Stimulated activated CD4-positive, alpha-beta T cell treated with anti-CD3 and anti-CD28 coated beads, Interleukin-12 subunit alpha, Interleukin-12 subunit beta, amount 100 ng/mL, for 48 hours (primary cell): ENCODE measurements at regions not wholly inside any gene's neighbourhood (a gene's known extent, or its start where the extent isn't known, plus 50 kb on each side); places are given as distances from the start of the nearest gene placed in this dataset.

Experiments
- DNase-seq, 3 donors: peaks; one replicate each; pipeline ENCODE4 v3.0.0-alpha.2; 2020; ENCODE audit warnings: low read depth in 2 of 3, low spot score in 1 of 3

DNA sequence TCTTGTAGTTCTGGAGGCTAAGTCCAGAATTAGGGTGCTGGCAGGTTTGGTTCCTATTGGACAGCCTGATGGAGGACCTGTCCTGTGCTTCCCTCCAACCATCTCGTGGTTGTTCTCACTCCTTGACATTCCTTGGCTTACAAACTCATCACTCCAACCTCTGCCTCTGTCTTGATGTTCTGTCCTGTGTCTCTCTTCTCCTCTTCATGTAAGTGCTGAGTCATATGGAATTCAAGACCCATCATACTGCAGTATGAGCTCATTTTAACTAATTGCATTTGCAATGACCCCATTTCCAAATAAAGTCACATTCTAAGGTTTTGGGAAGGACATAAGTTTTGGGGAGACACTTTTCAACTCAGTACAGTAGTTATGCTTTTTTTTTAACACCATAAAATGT is 374.7 kb downstream of the TRIB2 start:
- DNase-seq: no peak

DNA sequence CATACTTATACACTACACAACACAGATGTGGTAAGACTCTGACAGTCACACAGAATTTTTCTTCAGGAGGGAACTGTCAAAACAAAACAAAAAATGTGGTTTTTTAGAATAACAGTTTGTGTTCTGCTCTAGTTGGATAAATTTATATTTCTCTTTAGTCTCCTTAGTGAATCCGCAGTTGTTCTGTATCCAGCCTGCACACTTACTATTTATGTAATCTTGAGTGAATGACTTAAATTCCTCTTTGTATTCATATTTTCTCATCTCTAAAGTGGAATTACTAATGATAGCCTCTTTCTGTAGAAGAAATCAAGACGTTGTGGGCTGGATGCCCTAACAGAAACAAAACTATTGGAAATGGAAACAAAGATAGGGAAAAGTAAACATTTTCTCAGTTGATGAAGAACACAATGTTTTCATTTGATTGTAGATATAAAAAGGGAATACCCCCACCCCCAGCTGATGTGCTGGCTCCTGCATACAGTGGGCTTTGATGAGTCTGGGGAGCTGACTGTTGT is 375.2 kb downstream of the TRIB2 start:
- no peak for DNase-seq

DNA sequence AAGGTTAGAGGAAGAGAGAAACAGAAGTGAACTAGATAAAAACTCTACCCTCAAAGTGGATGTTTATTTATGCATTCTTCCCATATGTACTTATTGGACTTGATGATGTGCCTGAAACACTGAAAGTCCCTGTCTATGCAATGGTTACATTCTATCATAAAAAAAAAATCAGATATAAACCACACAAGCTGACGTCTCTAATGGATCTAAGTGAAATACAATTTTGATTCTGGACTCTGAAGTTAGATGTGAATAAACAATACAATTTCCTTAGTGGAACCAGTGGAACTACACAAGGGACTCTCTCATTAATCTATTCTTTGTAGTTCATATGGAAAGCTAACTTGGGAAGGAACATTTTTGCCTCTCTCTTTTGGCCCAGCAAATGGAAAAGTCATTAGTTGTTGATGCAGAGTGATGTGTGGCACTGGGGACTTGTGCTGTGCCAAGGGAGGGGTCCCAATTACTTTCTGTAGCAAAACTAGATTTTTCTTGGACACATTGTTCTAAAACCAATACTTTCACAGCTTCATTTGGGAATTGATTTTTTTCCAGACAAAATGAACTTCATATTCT is 376.8 kb downstream of the TRIB2 start:
- no peak for DNase-seq

DNA sequence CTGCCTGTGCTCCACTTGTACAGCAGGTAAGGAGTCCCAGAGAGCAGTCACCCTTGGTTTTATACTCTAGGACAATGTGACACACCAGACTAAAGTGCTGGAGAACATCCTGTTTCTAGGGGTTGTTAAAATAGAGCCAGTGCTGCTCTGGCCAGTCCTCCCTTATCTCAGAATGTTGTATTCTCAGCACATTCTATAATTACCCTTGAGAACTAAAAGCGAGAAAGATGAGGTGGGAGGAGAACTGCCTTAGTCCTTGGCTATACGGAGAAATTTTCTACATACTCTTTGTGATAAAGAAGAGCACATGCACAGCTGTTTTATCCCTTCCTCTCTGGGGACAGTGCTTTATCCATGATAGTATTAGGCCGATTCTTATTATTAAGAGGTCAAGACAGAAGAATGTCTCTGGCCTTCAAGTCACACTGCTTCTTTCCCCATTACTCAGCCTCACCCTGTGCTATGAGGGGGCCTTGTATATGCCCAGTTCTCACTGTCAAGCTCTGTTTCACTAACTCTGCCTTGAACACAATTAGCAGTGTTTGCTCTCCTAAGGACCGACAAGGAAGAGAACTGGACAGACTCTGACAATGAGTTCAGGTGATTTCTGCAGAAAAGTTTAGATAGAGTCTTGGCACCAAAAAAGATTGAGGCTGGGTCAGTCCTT is 385.8 kb downstream of the TRIB2 start:
- DNase-seq: no peak

DNA sequence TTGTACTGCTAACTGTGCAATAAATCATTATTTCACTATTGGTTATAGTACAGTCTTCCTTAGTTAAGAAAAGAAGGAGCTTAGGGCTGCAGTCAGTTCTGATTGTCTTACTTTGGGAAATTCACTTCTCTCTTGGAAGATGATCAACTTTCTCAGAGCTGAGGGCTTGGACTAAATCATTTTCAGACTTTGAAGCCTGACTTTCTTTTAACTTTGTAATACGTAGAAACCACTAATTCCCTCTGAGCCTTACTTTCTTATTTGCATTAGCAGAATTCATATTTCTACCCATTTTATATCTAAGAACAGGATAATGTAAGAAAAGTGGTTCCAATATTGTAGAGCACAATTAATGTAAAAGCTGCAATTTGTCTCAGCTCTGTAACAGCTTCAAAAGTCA is 386.4 kb downstream of the TRIB2 start:
- no peak for DNase-seq

DNA sequence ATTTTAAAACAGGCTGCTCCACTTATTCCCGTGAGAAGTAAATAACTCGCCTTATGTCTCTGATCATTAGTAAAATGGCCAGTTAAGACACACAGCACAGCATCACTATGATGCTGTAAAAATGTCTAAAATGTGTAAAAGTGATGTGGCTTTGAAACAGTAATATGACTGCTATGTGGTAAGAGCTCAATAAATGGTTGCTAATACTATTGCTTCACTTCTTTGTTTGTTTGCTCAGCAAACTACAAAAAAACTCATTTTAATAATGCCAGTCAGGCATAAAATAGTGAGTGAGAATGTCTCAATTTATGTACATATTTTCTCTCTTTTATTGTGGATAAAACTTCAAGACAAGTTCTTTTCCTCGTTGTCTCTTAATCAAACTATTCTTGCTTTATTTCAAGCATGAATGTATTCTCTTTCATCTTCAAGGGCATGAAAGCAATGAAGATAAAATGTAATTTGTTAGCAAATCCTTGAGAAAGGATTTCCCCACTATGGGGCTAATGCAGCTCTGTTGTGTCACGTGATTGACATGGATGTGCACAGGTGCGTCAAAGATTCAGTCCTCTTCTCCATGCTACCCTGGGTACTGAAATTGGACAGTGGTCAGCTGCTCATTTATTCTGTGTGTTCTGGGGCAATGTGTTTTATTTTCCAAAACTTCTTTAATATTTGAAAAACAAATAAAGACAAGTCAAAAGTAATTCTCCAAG is 387.2 kb downstream of the TRIB2 start:
- no peak for DNase-seq

DNA sequence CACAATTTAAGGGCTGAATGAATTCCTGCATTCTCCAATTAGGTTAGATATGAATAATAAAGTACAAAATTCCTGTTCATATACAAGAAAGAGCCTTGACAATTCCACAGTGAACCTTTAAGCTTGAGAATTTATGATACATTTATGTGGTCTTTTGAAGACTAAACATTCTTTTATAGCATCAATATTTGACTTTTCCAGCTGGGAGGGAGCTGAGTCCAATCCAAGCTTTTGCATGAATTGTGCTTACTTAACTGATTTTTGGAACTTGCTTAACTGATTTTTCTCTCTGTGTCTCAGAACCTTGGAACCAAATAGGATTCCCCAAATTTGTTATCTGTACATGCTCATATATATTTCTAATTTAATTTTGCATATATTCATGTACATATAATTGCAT is 388.0 kb downstream of the TRIB2 start:
- no peak for DNase-seq

DNA sequence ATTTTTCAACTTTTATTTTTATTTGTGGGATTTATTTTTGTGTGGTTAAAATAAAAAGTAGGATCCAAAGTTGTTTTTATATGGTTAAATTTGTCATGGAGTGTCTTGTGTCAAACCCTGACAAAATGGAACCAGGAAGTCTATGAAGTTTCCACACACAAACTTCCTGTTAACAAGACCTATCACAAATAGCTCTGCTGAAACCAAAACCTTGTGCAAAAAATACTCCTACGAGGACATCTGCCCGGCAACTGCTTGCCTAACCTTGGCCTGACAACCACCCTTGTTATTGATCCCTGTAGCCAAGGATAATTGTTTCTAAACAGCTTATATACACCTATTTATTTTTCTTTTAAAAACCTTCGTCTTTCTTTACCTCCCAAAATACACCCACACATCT is 389.6 kb downstream of the TRIB2 start:
- no peak for DNase-seq

DNA sequence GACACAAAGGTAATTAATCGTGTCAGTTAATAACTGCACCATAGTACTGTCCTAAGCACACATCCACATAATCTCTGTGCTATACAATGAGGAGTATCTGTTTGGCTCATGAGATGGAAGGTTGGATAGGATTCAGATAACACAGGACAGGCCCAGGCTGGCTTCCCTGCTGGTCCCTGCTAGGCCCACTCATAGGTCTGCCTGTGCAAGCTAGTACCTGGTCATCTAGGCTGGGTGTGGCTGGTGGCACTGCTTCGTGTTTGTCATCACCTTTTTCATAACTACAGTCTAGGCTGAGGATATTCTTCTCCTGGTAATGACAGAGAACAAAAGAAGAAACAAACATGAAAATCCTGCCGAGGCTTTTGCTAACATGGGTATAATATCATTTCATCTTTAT is 392.8 kb downstream of the TRIB2 start:
- no peak for DNase-seq

DNA sequence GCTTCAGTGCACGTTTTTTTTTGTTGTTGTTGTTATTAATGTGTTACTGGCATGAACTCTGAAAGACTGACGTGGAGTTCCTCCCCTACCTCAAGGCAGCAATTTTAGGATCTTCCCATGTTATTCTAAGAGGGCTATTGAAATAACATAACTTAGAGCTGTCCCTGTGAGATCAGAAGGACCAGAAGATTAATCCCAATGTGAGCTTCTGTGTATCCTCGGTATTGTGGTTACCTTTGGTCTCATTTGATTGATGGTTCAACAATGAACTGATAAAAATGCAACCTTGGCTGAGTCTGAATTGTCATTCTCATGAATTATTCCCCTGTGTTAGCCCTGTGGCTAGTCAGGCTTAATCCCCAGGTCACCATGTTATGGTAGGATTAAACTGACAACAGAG is 394.1 kb downstream of the TRIB2 start:
- DNase-seq: no peak

DNA sequence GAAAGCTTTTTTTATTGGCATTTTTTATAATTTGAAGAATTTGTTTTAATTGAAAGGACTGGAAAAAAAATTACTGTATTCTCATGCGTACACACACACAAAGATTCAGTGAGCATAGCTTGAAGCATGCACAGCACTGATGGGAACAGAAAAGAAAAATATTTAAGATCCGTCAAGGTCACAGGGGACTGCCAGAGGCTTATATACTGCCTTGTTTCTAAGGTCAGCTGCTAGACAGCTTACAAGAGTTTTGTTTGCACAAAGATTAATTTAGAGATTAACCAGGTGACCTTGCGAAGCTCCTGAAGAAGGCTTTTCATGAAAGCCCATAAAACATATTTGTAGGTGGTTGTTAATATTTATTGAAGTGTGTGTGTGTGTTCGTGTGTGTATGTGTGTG is 396.3 kb downstream of the TRIB2 start:
- no peak for DNase-seq

DNA sequence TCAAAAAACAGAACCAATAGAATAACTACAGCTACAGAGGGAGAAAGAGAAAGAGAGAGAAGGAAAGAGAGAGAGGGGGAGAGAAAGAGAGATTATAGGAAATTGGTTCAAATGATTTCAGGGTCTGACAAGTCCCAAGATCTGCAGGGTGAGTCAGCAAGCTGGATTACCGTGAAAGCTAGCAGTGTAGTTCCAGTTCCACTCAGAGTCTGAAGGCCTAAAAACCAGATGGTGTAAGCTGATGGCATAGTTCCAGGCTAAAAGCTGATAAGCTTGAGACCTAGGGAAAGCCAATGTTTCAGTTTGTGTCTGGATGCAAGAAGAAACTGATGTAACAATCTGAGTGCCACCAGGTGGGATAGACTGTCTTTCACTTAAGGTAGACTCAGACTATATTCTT is 397.7 kb downstream of the TRIB2 start:
- no peak for DNase-seq

DNA sequence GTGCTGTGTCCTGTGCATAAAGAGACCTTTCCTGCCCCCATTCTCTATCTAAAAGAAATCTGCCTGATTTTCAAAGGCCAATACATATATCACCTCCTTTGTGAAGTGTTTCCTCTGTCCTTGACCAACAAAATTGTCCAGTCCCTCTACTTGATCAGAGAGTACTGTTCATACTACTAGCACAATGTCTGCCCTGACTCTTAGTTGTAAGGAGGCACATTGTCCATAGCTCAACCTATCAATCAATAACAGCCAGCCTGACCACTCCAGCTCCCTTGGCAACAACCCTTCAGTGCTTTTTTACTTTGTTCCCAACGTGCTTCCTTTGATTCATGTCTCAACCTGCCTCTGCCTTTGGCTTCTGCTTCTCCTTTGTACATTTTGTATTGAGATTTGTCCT is 398.9 kb downstream of the TRIB2 start:
- no peak for DNase-seq

DNA sequence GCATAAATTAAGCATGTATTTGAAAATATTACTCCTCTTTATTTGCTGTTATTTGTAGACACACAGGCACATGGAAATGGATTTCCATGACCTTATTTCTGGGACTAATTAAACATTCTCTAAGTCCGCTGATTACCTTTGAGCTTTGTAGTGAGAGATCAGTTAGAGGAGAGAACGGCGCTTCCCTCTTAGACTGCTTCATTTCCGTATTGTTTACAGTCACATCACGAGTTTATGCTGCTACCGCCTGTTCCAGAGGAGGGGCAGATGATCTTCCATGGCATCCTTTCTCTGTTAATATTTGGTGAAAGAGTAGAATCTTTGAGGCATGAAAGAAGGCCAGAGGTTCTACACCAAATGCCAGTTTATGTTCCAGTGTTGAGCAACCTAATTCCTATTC is 404.4 kb downstream of the TRIB2 start:
- no peak for DNase-seq

DNA sequence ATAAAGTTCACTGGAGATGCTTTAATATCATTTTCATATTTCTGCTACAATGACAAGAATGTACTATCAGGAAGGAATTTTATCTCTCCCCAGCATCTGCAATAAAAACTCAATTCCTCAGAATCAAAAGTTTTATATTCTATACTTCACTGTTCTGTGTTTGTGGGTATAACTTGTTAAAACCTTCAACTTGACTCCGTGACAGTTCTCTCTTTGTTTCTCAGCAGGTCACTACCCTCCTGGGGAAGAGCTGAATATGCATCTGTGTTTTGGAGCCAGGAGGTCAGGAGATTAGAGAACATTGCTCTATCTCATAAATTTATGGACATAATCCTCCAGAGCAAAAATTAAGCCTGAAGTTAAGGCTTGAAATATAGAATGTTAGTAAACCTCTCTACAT is 411.4 kb downstream of the TRIB2 start:
- DNase-seq: no peak

DNA sequence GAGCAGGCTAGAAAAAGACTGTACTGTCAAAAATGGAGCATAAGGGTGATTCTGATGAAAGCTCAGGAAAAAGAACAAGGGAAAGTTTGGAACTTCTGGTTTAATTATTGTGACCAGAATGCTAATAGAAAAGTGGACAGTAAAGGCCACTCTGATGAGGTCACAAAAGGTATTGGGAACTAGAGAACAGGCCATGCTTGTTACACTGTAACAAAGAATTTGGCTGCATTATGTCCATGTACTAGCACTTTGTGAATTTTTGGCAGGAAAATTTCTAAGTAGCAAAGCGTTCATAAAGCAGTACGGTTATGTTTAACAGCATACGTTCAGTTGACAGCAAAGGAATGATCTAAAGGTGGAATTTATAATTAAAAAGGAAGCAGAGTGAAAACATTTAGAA is 418.6 kb downstream of the TRIB2 start:
- DNase-seq: no peak

DNA sequence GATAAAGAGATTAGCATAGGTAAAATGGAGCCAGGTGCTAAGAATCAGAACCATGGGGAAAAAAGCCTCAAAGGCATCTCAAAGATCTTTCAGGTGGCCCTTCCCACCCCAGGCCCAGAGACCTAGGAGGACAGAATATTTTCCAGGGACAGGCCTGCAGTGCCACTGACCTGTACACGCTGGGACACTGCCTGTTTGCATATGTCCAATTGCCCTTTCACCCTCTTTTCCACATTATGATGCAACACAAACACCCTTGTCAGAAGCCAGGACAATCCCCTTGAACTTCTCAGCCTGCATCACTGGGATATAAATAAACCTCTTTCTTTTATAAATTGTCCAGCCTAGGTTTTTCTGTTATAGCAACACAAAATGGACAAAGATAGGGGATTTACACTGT is 419.1 kb downstream of the TRIB2 start:
- no peak for DNase-seq

DNA sequence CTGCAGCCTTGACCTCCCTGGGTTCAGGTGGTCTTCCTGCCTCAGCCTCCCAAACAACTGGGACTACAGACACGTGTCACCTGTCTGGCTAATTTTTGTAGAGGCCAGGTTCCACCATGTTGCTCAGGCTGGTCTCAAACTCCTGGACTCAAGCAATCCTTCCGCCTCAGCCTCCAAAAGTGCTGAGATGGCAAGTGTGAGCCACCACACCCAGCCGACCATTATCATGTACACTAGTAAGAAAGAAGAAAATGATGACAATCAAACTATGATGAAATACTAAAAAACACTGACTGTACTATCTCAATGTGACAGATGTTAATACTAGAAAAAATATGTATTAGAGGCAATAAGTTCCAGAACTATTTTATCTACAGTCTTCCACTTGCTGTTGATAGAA is 420.9 kb downstream of the TRIB2 start:
- no peak for DNase-seq

DNA sequence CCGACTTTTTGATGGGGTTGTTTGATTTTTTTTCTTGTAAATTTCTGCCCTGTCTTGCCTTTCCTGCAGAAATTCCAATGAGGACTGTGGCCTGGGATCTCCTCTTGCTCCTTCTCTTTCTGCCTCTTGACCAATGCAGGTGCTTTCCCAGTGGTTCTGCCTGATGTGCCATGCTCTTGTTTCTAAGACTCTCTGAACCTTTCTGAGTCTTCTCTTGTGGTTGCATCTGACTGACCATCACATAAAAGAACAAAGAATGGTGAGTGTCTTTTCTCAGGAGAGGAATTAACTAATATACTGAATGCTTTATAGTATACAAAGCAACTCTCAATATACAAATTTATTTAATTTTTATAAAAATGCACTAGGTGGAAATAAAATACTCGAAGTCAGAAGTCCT is 424.6 kb downstream of the TRIB2 start:
- no peak for DNase-seq

DNA sequence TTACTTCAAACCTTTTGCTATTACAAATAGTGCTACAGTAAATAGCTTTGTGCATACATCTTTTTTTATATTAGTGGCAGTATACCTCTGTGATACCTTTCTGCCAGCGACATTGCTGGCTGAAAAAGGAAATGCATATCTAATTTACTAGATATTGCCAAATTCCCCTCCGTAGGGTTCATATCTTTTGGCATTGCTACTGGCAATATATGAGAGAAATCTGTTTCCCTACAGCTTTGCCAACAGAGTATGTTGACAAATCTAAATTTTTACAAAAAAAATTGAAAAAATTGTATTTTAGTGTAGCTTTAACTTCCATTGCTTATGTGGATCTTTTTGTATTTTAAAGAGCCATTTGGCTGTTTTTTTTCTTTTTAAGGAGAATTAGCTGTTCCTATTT is 426.7 kb downstream of the TRIB2 start:
- no peak for DNase-seq

DNA sequence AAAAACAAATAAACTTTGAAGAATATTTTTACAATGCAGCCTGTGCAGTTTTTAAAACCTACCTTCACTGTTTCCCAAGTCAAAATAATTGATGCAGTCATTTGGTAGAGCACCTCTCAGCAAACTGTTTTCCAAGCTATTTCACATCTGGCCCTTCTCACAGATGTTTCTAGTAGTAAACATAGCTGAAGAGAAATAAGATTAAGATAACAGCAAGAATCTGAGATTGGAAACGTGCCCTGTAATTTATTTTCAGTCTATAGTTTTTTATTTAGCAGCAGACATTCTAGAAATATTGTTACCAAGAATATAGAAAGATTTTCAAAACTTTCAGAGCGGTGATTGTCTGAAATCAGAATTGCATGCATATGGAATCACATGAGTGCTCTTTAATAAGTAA is 440.2 kb downstream of the TRIB2 start:
- no peak for DNase-seq

DNA sequence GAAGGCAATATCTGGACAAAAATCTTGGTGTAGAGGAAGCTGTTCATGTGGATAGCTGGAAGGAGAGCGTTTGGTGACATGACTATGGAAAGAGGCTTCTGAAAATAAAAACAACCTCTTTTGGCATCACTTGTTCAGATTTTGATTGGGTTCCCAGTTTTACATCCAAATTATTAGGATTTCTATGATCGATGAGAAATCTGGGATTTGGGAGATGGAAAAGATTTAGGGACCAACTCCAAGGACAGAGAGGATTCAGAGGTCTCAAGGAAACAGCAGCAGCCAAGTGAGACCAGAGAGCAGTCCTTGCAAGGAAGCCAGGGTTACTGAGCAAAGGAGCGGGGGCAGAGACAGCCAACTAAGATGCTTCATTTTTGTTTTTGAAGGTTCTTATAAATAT is 441.7 kb downstream of the TRIB2 start:
- no peak for DNase-seq

DNA sequence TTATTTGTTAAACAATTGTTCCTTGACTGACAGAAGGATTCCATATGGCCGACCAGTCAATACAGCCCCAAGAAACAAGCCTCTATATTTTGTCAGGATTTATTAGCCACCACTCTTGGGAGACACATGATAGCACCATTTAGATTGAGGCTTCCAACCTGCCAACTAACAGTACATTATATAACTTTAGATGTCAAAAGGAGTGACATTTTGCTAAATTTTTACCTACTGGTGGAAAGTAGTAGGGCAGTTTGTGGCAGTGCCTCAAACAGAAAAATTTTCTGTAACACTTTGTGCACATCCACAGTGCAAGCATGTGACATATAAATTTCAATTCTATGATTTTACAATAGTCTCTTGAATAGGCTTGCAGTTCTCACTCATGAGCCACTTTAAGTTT is 464.0 kb downstream of the TRIB2 start:
- no peak for DNase-seq
